Suppressor macrophage (primary cell): ENCODE measurements at regions not wholly inside any gene's neighbourhood (a gene's known extent, or its start where the extent isn't known, plus 50 kb on each side); places are given as distances from the start of the nearest gene placed in this dataset.
"Not testable (repeated sequence)": the region's sequence is repeated elsewhere in the genome, so short reads cannot be mapped to it uniquely, and the experiment has no call there.

Experiments used
- DNase-seq, 4 experiments: peaks; one replicate each; pipeline ENCODE4 v3.0.0-alpha.2; 2020 to 2022

DNA sequence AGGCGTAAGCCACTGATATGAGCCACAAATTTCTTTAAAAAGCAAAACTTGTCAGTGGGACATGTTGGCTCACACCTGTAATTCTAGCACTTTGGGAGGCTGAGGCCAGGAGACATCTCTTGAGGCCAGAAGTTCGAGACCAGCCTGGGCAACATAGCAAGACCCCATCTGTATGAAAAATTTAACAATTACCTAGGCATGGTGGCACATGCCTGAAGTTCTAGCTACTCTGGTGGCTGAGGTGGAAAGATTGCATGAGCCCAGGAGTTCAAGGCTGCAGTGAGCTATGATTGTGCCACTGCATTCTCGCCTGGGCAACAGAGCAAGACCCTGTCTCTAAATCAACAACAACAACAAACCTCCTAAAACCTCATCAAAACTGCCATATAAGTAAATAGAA is 147.6 kb upstream of the BARHL2 start:
- DNase-seq: no peak

DNA sequence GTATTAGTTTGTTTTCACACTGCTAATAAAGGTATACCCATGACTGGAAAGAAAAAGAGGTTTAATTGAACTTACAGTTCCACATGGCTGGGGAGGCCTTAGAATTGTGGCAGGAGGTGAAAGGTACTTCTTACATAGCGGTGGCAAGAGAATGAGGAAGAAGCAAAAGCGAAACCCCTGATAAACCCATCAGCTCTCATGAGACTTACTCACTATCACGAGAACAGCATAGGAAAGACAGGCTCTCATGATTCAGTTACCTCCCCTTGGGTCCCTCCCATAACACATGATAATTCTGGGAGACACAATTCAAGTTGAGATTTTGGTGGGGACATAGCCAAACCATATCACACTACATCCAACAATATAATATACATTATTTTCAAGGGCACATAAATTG is 145.7 kb upstream of the BARHL2 start:
- DNase-seq: peak in 1 of 4 experiments; percentile 7

DNA sequence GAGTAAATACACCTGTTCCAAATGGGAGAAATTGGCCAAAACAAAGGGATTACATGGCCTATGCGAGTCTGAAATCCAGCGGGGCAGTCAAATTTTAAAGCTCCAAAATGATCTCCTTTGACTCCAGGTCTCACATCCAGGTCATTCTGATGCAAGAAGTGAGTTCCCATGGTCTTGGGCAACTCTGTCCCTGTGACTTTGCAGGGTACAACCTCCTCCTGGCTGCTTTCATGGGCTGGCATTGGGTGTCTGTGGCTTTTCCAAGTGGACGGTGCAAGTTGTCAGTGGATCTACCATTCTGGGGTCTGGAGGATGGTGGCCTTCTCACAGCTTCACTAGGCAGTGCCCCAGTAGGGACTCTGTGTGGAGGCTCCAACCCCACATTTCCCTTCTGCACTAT is 144.3 kb upstream of the BARHL2 start:
- not testable (repeated sequence) for DNase-seq

DNA sequence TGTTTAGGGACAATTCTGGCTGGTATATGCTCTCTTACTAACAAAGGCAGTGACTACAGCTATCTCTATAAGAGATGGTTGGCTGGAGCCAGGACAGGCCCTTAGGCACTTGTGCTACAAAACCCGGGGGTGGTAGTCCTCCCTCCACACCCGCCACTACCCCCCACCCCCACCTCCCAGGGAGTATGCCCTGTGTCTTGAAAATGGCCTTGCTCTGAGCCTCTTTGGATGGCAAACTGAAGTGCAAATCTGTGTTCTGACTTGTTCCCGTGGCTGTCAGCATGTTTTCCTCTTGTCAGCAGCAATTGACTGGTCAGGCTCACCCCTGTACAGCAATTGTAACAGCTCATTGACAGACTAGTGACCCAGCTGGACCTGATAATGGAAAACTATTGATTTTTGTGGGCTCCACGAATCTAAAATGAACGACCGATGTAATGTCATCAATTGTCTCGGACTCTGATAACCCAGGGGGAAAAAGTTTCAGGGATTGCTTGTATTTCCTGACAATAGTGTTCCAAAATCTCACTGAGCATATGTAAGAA is 139.4 kb upstream of the BARHL2 start:
- DNase-seq: no peak

DNA sequence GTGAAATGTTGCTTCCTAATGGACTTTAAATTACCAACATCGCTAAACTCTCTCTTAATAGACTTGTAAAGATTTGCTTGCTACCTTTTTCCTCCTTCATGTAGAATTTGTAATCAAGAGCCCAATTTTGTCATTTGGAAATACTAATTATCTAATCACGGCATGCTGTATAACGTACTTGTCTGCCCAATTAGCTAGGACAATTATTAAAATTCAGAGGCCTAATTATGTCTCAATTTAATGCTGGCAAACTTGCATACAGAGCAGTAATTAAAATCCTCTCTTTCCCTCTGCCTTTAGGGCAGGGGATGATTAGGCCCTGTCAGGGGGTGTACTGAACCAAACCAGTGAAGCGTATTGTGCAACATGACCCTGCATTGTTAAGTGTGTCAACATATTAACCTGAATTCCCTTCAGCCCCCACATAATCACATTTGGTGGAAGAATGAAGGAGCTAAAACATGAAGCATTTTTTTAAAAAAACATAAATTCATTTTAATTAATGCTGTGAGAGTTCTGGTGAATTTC is 137.4 kb upstream of the BARHL2 start:
- no peak for DNase-seq

DNA sequence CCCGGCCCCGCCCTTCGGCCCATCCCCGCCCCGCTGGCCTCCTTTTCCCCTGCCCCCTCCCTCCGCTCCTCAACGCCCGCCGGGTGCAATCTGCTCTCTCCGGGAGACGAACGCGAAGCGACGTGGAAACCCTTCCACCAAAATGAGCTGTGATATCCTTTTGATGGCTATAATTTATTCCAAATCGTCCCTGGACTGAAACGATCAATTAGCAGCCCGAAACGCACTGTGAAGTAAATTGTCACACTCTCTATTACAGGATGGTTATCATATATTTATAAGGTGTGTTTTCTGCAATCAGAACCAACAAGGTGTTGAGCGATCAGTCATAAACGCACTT is 134.6 kb upstream of the BARHL2 start:
- DNase-seq: no peak

DNA sequence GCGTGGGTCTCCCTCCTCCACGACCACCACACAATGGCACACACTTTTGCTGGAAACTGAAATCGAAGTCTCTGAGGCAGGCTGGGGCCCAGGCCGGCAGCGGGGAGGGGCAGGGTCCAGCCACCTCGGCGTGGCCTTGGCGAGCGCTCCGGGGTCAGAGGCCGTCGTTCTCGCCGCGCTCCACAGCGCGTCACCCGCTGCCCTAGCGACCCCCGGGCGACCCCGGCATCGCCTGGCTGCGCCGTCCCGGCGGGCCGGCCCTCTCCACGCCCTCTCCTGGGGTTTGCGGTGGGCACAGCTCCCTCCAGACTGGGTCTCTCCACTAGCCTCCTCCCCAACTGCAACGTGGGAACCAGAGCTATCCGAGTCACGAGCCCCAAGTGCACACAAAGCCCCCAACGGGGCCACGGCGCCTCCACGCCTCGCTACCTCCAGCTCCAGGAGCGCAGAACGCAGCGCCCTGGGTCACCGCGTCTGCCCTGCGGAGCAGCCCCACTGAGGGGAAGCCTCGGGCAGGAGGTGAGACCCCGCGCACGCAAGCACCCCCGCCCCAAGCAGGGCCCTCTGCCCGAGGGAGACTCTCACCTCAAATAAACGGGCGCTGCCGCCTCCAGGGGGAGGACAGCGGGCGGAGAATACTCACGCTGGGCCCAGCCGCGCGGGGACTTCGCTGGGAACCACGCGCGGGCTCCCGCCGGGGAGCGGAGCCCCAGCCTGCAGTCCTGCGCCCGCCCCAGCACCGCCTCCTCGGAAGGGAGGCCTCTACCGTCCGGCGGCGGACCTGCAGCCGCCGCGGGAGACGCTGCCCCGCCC is 134.0 kb upstream of the BARHL2 start:
- DNase-seq: peak; percentile 77 to 92 (median 86)

DNA sequence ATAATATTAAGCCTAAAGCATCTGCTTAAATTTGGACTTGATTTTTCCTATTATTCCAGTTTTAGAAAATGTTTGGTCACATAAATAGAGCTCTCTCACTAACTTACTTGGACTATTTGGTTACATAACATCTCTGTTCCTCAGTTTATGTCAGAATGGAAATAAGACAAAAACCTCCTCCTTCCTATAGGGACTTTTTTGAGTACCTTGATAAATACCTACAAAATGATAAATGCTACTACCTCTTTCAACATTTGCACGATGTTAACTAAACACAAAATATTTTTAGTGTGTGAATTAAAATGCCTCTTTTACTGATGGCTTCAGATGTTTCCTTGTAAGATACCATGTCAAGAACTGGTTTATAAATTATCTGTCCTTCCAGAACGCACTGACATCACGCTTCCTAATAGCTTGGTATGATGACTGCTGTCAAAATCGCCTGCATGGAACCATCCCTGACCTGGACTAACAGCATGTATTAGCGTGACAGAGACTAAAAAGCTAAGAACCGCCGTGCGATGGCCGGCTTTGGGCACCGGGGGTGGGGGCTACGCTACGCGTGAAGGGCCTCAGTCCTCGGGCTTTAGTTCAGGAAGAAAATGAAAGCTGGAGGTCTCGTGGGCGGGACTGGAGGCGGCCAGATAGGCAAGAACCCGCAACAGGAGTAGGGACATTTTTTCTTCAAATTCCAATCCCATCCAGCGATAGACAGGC is 133.2 kb upstream of the BARHL2 start:
- peak in 3 of 4 experiments; percentile 8 to 45 (median 31) for DNase-seq

DNA sequence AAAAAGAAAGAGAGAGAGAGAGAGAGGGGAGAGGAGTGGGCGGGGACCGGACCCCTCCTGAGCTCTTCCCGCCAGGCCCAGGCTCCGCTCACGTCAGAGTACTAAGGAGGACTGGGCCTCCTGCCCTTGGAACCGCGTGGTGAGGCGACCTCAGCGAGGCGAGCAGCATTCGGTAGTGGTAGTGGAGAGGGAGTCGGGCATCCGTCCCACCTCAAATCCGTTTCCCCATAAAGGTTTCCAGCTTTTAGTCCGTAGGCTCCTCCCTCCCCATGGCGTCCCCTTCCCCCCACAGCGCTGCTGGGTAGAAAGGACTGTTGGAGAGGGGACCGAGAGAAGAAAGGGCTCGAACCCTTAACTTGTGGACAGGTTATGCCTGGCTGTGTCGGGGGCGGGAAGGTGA is 124.4 kb upstream of the BARHL2 start:
- DNase-seq: no peak

DNA sequence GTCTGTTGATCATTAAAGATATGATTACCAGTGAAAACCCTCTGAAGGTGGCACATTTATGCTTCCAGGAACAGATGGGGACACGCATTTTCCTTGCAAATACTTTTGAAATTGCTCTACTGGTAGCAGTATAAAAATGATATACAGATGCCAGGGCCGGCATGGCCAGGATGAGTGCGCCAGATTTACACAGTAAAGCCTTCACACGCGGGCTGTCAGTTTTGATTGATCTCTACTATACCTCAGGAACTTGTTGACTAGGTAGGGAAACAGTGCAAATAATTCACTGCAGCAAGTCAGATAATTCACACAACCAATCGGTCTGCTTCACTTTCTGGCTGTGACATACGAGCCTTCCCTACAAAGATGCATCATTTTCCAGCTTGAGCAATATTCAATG is 123.2 kb upstream of the BARHL2 start:
- no peak for DNase-seq

DNA sequence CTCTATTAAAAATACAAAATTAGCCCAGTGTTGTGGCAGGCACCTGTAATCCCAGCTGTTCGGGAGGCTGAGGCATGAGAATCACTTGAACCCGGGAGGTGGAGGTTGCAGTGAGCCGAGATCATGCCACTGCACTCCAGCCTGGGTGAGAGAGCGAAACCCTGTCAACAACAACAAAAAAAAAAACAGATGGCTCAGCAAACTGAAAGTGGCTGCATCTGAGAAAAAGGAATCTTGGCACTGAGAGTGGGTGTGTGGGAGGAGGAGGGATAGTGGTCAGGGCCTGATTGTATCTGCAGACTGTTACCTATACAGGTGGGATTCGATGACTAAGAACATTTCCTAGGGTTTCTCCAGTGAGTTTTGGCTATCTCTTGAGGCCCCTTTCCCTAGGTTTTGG is 122.2 kb upstream of the BARHL2 start:
- peak in 1 of 4 experiments; percentile 22 for DNase-seq

DNA sequence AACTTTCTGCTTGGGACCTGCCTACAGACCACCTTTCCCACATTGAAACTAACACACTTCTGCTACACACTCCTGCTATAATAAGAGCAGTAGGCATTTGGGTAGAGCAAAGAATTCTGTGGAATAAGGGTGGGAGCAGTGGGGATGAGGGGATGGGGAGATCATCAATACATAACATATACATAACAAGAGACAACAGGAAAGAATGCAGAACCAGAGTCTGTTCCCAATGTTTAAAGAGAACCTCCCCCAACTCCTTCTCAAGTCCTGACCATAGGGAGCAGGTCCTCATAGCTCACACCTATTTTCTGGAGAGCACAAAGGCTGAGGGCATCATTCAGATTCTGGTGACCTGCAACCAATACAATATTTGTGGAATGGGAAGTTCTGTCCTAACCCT is 121.6 kb upstream of the BARHL2 start:
- no peak for DNase-seq

DNA sequence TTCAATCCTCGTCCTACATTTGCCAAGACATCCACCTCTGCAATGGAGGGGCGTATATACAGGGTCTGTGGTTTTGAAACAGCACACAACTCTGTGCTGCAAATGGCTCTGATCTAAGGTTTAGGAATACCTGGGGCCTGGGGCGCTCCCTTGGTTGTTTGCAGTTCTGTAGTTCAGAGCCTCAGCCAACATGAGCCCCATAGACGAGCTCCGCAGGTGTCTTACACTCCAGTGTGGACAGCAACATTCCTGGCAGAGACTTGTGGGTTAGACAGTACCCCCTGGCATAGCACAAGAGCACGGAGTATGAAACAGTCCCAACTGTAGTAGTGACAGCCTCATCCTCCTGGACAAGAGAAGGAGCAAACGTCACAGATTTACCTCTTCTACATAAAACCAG is 120.3 kb upstream of the BARHL2 start:
- no peak for DNase-seq

DNA sequence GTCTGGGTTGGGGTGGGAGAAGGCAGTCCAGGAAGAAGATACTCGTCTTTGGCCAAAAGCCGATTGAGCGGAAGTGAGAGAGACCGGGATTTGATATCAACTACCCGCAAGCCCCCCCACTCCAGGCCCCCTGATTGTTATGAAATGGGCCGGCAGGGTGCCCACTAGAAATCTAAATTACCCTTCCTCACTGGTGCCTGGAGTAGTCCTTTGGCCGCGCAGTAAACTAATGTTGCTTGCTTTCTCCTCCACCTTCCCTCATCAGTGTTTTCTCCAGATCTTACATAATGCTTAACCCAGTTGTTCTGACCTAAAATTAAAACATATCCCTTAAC is 119.2 kb upstream of the BARHL2 start:
- DNase-seq: no peak

DNA sequence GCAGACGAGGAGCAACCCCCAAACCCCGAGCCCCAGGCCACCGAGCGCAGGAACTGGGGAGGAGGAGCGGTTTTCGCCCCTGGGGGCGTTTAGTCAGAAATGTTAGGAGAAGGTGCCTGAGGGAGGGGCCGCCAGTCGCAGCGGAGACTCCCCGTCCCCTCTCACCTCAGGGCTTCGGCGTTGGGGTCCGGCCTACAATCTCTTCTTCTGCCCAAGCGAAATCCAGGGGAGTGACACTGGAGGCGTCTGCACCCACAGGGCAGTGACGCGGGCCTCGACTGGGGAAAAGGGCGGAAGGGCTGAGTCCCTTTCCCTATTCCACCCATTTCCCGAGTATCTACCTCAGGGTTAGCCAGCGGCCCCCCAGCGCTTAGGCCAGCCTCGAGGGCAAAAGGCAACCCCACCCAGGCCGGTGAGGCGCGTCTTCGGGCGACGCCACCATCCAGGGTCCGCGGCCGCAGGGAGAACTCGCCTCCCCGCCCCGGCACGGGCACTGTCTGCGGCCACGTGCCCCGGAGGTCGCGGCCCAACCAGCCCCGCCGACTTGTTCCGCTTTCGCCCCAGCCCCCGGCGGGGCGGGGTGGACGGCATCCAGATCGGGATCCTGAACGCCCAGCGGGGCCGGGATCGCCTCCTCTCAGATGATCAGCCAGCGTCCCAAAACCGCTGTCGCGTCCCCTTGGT is 118.7 kb upstream of the BARHL2 start:
- peak in 3 of 4 experiments; percentile 24 to 46 (median 28) for DNase-seq

DNA sequence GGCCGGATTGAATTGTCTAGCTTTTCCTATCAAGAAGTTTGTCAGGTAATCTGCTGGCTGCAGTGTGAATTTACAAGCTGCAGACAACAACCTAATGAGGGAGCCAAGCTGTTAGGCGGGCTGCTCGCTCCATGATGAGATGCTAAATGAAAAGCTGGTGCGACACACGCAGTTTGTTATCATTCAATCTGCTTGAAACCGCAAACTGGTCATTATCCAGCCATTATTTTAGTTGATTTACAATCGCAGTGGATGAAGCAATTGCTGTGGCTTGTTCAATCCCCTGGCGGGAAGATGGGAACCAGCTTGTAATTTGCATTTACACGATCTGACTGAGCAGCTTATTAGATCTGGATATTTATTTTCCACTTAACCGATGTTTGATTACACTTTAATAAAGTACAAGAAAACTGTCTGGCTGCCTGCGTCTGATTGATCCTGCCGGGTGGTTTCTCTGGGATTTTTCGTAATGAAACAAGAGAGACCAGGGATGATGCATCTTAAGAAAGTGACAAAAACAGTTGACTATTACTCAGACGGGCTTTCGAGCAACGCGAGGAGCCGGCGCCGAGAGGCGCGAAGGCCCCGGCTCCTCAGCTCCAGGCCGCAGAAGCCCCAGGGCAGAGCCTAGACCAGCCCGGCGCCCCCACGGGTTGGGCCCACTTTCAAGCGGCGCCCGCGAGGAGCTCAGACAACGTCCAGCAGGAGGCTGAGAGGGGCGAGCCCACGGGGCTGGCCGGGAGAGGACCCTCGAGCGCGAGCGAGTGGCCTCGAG is 118.0 kb upstream of the BARHL2 start:
- no peak for DNase-seq

DNA sequence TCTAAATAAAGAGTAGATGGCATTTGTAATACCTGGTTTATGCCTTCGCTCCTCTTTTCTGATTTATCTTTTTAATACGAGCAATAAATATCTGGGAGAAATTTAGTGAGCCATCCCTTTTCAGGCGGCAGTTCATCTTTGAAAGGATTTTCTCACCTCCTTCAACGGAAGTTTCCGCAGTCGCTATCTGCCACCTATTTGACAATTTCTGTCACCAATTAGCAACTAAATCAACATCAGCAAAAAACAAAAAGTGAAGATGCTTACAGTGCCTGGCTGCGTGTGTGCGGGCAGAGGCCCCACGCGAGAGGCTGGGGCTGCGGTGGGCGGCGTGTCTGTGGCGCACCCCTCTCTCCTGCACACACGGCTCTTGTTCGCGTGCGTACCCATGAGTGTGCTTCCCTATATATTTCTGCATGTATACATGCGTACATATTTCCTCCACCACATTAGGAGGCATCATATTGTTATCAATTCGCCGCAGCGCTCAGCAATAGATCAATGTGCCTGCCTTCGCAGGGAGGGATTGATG is 117.3 kb upstream of the BARHL2 start:
- DNase-seq: no peak

DNA sequence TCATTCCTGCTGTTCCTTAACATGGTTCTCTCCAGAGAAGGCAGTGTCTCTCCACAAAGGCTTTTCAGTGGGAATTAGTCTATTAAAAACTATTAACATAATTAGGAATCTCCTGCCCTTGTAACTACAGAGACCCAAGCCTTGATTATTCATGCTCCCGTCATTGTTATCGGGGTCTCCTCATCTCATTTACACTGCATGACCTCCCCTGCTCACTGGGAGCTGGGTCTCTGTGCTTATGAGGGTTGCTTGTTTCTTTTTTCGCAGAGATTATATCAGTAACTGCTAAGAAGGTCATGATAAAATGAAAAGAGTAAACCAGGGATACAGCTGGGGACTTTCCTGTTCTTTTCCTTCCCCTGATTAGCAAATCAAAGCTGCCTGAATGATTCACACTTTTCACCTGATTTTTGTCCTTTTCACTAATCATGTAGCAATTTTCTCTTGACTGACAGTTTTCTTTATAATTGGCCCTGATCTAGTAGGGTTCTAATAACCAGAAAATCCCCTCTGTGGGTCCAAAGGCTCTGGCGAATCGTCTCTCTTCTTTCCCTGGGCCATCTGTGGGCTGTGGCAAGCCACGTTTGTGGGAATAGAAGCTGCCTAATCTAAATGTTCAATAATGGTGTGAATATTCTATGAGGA is 116.5 kb upstream of the BARHL2 start:
- DNase-seq: no peak

DNA sequence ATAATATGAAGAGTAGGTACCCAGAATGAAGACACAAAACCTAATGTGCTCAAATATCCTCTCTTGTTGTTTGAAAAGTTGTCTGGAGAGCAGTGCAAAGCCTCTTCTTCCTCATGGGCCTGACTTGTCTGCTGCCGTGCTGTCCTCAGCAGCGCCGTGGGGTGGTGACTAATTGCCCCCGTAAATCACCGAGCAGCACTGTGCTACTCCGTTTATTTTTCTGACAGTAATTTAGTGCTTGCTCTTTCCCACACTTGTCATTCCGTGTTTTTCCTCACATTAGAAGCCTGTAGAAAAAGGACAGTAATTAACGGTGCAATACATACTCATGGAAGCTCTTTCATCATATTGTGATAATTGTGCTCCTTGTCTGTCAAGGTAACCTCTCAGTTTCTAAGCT is 114.8 kb upstream of the BARHL2 start:
- DNase-seq: no peak

DNA sequence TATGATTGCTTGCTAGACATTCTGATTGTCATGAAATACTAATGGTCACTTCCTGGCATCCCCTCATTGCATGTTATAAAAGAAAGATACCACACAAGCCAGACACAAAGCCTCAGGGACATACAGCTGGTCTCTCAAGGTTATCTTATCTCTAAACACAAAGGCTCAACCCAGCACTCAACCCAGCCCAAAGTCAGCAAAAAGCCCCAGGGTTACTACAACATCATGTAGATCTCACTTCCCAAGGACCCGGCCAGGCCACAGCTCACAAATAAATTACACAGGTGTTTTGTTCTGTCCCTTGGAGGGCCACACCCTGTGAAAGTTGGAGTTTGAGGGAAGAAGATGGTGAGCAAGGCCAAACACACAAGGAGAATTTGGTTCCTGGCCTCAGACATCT is 109.7 kb upstream of the BARHL2 start:
- DNase-seq: no peak

DNA sequence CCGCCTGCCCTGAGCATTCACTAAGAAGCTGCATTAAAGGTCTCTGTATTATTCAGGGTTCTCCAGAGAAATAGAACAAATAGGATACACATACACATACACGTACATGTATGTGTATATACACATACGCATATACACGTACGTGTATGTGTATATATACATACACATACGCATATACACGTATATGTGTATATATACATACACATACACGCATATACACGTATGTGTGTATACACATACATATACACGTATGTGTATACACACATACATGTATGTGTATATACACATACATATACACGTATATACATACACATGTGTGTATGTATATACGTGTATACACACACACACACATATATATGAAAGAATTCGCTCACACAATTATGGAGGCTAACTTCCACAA is 108.9 kb upstream of the BARHL2 start:
- no peak for DNase-seq

DNA sequence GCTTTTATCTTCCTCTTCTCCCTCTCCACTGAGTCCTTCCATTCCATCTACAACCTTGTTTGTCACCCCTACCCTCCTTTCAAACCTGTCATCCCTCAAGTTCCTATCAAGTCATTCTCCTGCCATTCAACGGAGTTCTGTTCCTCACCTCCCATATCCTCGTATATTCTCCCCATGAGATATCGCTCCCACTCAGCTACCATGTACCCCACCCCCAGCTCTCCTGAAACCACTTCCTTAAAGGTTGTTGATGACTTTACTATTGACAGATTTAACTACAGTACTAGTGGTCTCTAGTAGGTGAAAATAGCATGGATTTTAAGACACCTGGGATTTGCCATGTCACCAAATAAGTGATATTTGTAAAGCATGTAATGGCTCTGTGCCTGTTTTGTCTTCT is 107.4 kb upstream of the BARHL2 start:
- DNase-seq: no peak
